HG03565 (cell line): ENCODE measurements at regions not wholly inside any gene's neighbourhood (a gene's known extent, or its start where the extent isn't known, plus 50 kb on each side); places are given as distances from the start of the nearest gene placed in this dataset.

Experiments used
- ATAC-seq: cut with Tn5 transposase; IDR thresholded peaks from one replicate; pipeline ENCODE4 v1.9.1; 2021; ENCODE audit warnings: mild to moderate bottlenecking, moderate library complexity; ENCODE audit not compliant: unreplicated experiment

GRCh38 chr13:71090990-71091389 is 776.0 kb downstream of the DACH1 start:
- no peak for ATAC-seq

GRCh38 chr13:71089056-71089455 is 777.9 kb downstream of the DACH1 start:
- no peak for ATAC-seq

DNA sequence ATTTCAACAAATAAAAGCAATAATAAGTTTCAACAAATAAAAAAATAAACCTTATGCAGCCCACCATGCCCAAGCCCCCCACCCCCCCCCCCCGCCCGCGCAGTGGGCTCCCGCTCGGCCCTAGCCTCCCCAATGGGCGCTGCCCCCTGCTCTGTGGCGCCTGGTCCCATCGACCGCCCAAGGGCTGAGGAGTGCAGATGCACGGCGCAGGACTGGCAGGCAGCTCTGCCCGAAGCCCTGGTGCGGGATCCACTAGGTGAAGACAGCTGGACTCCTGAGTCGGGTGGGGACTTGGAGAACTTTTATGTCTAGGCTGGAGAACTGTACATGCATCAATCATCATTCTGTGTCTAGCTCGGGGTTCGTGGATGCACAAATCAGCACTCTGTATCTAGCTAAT is 779.6 kb downstream of the DACH1 start:
- ATAC-seq = no peak

DNA sequence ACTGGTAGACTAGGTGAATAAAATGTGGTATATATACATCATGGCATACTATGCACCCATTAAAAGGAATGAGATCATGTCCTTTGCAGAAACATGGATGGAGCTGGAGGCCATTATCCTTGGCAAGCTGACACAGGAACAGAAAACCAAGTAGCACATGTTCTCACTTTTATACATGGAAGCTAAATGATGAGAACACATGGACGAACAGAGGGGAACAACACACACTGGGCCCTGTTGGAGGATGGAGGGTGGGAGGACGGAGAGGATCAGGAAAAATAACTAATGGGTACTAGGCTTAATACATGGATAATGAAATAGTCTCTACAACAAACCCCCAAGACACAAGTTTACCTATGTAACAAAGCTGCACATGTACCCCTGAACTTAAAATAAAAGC is 780.0 kb downstream of the DACH1 start:
- no peak for ATAC-seq

- ATAC-seq = no peak
Observed at GRCh38 chr13:71082631-71083030, 784.4 kb downstream of the DACH1 start.

DNA sequence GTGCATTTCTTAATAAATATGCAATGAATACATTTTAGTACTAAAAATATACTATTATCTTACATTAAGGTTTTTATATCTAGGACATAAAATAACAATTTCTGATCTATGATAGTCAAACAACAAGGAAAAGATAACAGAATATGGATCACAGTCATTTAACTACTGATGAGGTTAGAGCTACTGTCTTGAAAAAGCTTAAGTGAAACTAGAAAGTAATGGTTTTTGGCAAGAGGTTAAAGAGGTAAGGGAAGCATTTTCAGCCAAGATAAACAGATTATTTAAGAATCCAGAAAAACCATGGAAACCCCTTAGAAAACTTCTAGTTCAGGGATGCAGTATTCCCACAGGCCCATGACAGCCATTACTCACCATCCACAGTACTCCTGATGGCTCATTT is 787.4 kb downstream of the DACH1 start:
- ATAC-seq = no peak

- ATAC-seq = no peak
Observed at GRCh38 chr13:71068041-71068440, 799.0 kb downstream of the DACH1 start.

DNA sequence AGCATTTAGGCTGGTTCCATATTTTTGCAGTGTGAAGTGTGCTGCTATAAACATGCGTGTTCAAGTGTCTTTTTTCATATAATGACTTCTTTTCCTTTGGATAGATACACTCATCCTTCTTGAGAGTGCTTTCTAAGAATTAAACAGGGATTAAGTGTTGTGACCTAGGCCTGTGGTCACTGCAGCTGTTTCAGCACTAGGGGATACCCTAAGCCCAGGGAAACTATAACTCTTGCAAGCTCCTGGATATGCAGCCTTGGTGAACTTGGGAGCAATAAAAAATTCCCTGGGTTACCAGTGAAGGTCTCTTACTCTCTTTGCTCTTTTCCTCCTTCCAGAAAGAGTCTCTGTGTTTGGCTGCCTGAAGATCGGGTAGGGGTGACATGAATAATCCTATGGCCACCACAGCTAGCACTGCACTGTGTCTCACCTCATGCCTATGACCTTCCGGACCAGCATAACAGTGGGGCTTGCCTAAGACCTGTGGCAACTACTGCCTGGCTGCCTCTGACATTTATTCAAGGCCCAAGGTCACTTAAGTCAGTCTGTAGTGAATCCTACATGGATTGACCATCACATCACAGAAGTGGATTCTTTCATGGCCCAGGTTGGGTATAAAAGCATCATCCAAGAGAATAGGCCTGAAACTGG is 799.7 kb downstream of the DACH1 start:
- no peak for ATAC-seq

- ATAC-seq = no peak
Observed at GRCh38 chr13:71056581-71056980, 810.4 kb downstream of the DACH1 start.

DNA sequence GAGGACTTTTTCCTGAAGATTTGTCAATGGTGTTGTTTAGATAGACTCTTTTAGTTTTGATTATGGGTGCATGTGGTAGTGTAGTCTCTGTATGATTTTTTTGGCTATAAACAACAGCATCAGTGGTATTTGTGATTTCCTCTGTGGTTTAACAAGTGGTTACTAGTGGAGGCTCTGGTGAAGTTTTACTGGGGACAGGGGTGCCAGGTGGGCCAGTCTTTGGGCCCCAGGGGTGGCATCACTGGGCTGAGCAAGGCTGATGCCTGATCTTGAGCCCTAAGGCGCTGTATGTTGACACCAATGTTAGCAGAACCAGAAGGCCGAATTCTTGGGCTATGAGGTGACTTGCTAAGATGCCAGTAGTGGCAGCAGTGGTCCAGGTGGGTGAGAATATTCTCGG is 811.4 kb downstream of the DACH1 start:
- no peak for ATAC-seq

GRCh38 chr13:71055047-71055446 is 812.0 kb downstream of the DACH1 start:
- ATAC-seq = no peak

GRCh38 chr13:71054358-71054757 is 812.6 kb downstream of the DACH1 start:
- peak; percentile 78 for ATAC-seq

DNA sequence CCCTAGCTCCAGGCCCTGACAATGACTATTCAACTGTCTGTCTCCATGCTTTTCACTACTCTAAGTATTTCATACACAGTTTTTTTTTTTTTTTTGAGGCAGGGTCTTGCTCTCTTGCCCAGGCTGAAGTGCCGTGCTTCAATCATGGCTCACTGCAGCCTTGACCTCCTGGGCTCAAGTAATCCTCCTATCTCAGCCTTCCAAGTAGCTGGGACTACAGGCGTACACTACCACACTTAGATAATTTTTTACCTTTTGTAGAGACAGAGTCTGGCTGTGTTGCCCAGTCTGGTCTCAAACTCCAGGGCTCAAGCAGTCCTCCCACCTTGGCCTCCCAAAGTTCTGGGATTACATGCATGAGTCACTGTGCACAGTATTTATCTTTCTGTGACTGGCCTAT is 815.4 kb downstream of the DACH1 start:
- no peak for ATAC-seq

- ATAC-seq = no peak
Observed at GRCh38 chr13:71046360-71047079, 820.5 kb downstream of the DACH1 start.

DNA sequence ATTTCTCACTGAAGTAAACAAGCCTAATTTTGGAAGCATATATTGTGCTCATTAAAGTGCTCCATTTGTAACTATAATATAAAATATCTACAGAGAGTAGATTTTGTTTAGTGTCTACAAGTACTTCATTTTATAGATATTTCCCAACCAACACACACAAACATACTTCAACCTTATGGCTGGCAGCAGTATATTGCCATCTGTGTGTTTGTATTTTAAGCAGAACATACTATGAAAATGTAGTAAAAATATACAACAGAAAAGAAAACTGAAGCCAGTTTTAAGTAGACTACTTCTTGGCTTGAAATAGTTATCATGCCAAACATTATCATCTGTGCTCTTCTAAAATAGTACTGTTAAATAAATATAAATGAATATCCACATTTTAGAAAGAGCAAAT is 821.9 kb downstream of the DACH1 start:
- ATAC-seq = no peak

- ATAC-seq = no peak
Observed at GRCh38 chr13:71039440-71039839, 827.6 kb downstream of the DACH1 start.

DNA sequence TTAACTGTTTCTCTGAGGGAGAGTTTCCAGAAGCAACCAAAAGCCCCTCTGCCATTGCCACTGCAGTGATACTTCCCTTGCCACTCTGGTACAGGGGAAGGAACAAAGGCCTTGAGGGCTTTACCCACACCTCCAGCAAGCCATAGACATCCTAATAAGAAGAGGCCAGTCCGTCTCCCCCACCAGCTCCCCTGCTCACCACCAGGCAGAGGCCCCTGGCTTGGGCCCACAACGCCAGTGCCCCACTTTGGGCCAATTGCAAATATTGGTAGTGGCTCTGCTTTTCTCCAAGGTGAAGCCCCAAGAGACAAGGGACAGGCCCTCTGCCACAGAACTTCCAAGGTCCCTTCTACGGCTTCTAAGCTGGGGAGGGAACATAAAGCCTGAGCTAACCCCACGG is 833.0 kb downstream of the DACH1 start:
- no peak for ATAC-seq

- ATAC-seq = no peak
Observed at GRCh38 chr13:71033026-71033425, 834.0 kb downstream of the DACH1 start.

DNA sequence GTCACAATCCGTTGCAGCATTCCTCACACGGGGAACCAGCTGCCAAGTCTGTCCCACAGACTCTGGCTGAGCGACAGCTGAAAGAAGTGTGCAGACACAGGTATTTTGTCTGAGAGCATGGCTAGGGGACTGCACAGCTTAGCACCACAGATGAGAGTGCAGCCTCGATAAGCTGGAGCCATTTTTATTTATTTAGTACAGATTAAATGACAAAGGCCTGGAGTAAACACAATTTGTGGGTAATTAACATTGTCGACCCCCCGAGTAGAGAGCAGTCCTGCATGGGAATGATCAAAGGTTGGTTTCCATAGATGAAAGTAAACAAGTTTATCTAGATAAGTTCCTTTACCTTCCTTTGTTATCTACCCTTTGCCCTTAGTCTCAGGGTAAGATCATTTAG is 836.2 kb downstream of the DACH1 start:
- ATAC-seq = no peak

DNA sequence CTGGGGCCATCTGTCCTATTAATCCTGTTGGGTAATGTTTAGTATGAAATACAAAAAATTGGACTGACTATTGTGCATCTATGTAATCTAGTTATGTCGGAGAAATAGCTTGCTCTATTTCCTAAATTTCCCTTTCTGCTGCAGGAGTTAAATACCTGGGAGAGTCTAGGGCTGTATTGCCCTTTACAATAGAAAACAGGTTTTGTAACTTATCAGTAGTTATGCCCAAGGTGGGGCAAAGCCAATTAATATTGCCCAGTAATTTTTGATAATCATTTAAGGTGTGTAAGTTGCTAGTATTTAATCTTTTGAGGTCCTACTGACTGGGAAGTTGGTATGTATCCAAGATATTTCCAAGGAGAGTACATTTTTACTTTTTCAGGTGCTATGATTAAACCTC is 838.1 kb downstream of the DACH1 start:
- ATAC-seq = no peak

- no peak for ATAC-seq
Observed at GRCh38 chr13:71021825-71022422, 845.1 kb downstream of the DACH1 start.

DNA sequence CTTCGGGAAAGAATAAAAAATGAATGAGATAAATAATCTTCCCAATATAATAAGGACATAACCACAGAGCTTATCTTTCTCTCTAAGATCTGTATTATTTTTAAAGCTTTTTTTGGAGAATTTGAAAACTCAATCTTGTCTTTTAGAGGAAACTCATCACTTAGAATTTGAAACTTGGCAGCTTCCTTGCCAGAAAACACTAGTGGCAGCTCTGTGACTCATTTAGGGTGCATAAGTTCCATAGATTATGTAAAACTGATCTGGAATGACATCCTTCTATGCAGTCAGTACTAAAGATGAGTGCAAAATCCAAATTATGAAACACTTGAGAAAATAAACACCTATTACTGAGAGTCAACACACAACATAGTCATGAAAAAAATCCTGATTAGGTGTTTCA is 848.0 kb downstream of the DACH1 start:
- no peak for ATAC-seq
